Skeletal muscle tissue (tissue), 3 donors: ENCODE measurements at regions not wholly inside any gene's neighbourhood (a gene's known extent, or its start where the extent isn't known, plus 50 kb on each side); places are given as distances from the start of the nearest gene placed in this dataset.

Source experiments
- H3K27ac ChIP-seq: one replicate; pipeline ENCODE4 v1.7.0; 2013; ENCODE audit warnings: mild to moderate bottlenecking, low read depth, low read length, inconsistent platforms
- H3K27me3 ChIP-seq, 3 donors: one replicate each; pipeline ENCODE4 v1.7.0; 2013; ENCODE audit warnings: low read length in 3 of 3; ENCODE audit not compliant: control insufficient read depth in 3 of 3, insufficient read depth in 3 of 3
- H3K36me3 ChIP-seq, 3 donors: one replicate each; pipeline ENCODE4 v1.7.0; 2013; ENCODE audit warnings: low read length in 3 of 3; ENCODE audit not compliant: control insufficient read depth in 3 of 3, insufficient read depth in 3 of 3
- H3K4me1 ChIP-seq, 3 donors: one replicate each; pipeline ENCODE4 v1.7.0; 2013; ENCODE audit warnings: low read length in 3 of 3, mild to moderate bottlenecking in 3 of 3; ENCODE audit not compliant: control insufficient read depth in 3 of 3, insufficient read depth in 3 of 3
- H3K4me3 ChIP-seq, 3 donors: one replicate each; pipeline ENCODE4 v1.7.0; 2013; ENCODE audit warnings: low read length in 3 of 3
- H3K9ac ChIP-seq, 3 donors: one replicate each; pipeline ENCODE4 v1.7.0; 2013; ENCODE audit warnings: low read length in 3 of 3, mild to moderate bottlenecking in 3 of 3, moderate library complexity in 2 of 3, low read depth in 1 of 3
- H3K9me3 ChIP-seq, 3 donors: one replicate each; pipeline ENCODE4 v1.7.0; 2013; ENCODE audit warnings: low read length in 3 of 3; ENCODE audit not compliant: control insufficient read depth in 3 of 3
- donor health status: Osteomylitis.

- Histone ChIP-seq H3K9me3 (no peaks in the 10 kb centered on the region), H3K27me3 (no peaks in the 10 kb centered on the region), H3K9ac (no peak overlapping the region), H3K4me1 (no peaks in the 10 kb centered on the region), H3K27ac (no peak overlapping the region), H3K36me3 (no peaks in the 10 kb centered on the region), H3K4me3 (no peak overlapping the region)
These were observed 101.9 kb upstream of the KCNH8 start for GRCh38 chr3:19046440-19046839.

- Histone ChIP-seq H3K4me1 (no peaks in the 10 kb centered on the region), H3K4me3 (no peak overlapping the region), H3K9ac (no peak overlapping the region), H3K36me3 (no peaks in the 10 kb centered on the region), H3K27ac (no peak overlapping the region), H3K27me3 (no peaks in the 10 kb centered on the region), H3K9me3 (no peaks in the 10 kb centered on the region)
These were observed 117.8 kb upstream of the KCNH8 start for GRCh38 chr3:19030522-19030839.

- Histone ChIP-seq H3K4me1 (no peaks in the 10 kb centered on the region), H3K4me3 (no peak overlapping the region), H3K27ac (no peak overlapping the region), H3K27me3 (no peaks in the 10 kb centered on the region), H3K9ac (no peak overlapping the region), H3K36me3 (no peaks in the 10 kb centered on the region), H3K9me3 (no peaks in the 10 kb centered on the region)
These were observed 118.3 kb upstream of the KCNH8 start for GRCh38 chr3:19029837-19030521.

- Histone ChIP-seq H3K36me3 (no peaks in the 10 kb centered on the region), H3K9me3 (no peaks in the 10 kb centered on the region), H3K27ac (no peak overlapping the region), H3K9ac (no peak overlapping the region), H3K4me3 (no peak overlapping the region), H3K27me3 (no peaks in the 10 kb centered on the region), H3K4me1 (no peaks in the 10 kb centered on the region)
These were observed 122.9 kb upstream of the KCNH8 start for GRCh38 chr3:19025441-19025840.

- Histone ChIP-seq H3K4me1 (no peaks in the 10 kb centered on the region), H3K27me3 (no peaks in the 10 kb centered on the region), H3K4me3 (no peak overlapping the region), H3K36me3 (no peaks in the 10 kb centered on the region), H3K9me3 (no peaks in the 10 kb centered on the region), H3K9ac (no peak overlapping the region), H3K27ac (no peak overlapping the region)
These were observed 125.8 kb upstream of the KCNH8 start for GRCh38 chr3:19022546-19022945.

GRCh38 chr3:19016851-19017250 lies 131.5 kb upstream of the KCNH8 start:
- H3K4me3 ChIP-seq: no peak overlapping the region
- no peaks in the 10 kb centered on the region for H3K36me3 ChIP-seq
- H3K4me1 ChIP-seq: no peaks in the 10 kb centered on the region
- no peaks in the 10 kb centered on the region for H3K27me3 ChIP-seq
- H3K9me3 ChIP-seq: no peaks in the 10 kb centered on the region
- no peak overlapping the region for H3K9ac ChIP-seq
- no peak overlapping the region for H3K27ac ChIP-seq

- no peaks in the 10 kb centered on the region for H3K4me1 ChIP-seq
- no peaks in the 10 kb centered on the region for H3K9me3 ChIP-seq
- no peaks in the 10 kb centered on the region for H3K36me3 ChIP-seq
- no peak overlapping the region for H3K9ac ChIP-seq
- no peaks in the 10 kb centered on the region for H3K27me3 ChIP-seq
- no peak overlapping the region for H3K4me3 ChIP-seq
- no peak overlapping the region for H3K27ac ChIP-seq
These were observed 134.4 kb upstream of the KCNH8 start for GRCh38 chr3:19013879-19014278.

GRCh38 chr3:19012846-19013245 lies 135.5 kb upstream of the KCNH8 start:
- Histone ChIP-seq H3K36me3 (no peaks in the 10 kb centered on the region), H3K4me1 (no peaks in the 10 kb centered on the region), H3K27ac (no peak overlapping the region), H3K9me3 (no peaks in the 10 kb centered on the region), H3K4me3 (no peak overlapping the region), H3K9ac (no peak overlapping the region), H3K27me3 (no peaks in the 10 kb centered on the region)

GRCh38 chr3:19002606-19003005 lies 145.7 kb upstream of the KCNH8 start:
- no peak overlapping the region for H3K9ac ChIP-seq
- H3K4me3 ChIP-seq: no peak overlapping the region
- no peaks in the 10 kb centered on the region for H3K27me3 ChIP-seq
- no peaks in the 10 kb centered on the region for H3K4me1 ChIP-seq
- H3K9me3 ChIP-seq: no peaks in the 10 kb centered on the region
- H3K36me3 ChIP-seq: no peaks in the 10 kb centered on the region
- H3K27ac ChIP-seq: no peak overlapping the region

- Histone ChIP-seq H3K27ac (no peak overlapping the region), H3K36me3 (no peaks in the 10 kb centered on the region), H3K4me1 (no peaks in the 10 kb centered on the region), H3K4me3 (no peak overlapping the region), H3K27me3 (no peaks in the 10 kb centered on the region), H3K9me3 (no peaks in the 10 kb centered on the region), H3K9ac (no peak overlapping the region)
These were observed 150.2 kb upstream of the KCNH8 start for GRCh38 chr3:18998069-18998468.

GRCh38 chr3:18992709-18993108 lies 155.6 kb upstream of the KCNH8 start:
- Histone ChIP-seq H3K27me3 (no peaks in the 10 kb centered on the region), H3K4me1 (no peaks in the 10 kb centered on the region), H3K9me3 (no peaks in the 10 kb centered on the region), H3K4me3 (no peak overlapping the region), H3K9ac (no peak overlapping the region), H3K36me3 (no peaks in the 10 kb centered on the region), H3K27ac (no peak overlapping the region)
